ENCODE measurements at regions not wholly inside any gene's neighbourhood (a gene's known extent, or its start where the extent isn't known, plus 50 kb on each side); places are given as distances from the start of the nearest gene placed in this dataset.

GRCh38 chr1:191662746-191663145 lies 495.5 kb upstream of the RGS18 start:
- no peak for TF ChIP-seq EZH2 (IDR thresholded peaks at IDR 0.05)
- no peak for TF ChIP-seq POLR2AphosphoS5 (IDR thresholded peaks at IDR 0.05; ENCODE audit: borderline replicate concordance, low read depth, low read length)
